Activated CD4-positive, alpha-beta T cell treated with anti-CD3 and anti-CD28 coated beads, Interleukin-2, Interleukin-4, amounts not matched to agents 100 ng/mL and 50 ng/mL, durations not matched to agents 16 hours and 8 hours (primary cell): ENCODE measurements at regions not wholly inside any gene's neighbourhood (a gene's known extent, or its start where the extent isn't known, plus 50 kb on each side); places are given as distances from the start of the nearest gene placed in this dataset.
A peak's percentile ranks its signal among the peaks of the same experiment; 100 is the strongest.
"Not testable (repeated sequence)": the region's sequence is repeated elsewhere in the genome, so short reads cannot be mapped to it uniquely, and the experiment has no call there.

Experiments used
- DNase-seq: peaks from one replicate; pipeline ENCODE4 v3.0.0-alpha.2; 2020; ENCODE audit warnings: low spot score

GRCh38 chr9:109599131-109599530 is 101.0 kb upstream of the PTPN3 start:
- no peak for DNase-seq

GRCh38 chr9:109599711-109600110 is 101.6 kb upstream of the PTPN3 start:
- DNase-seq = no peak

GRCh38 chr9:109600142-109600541 is 102.0 kb upstream of the PTPN3 start:
- no peak for DNase-seq

GRCh38 chr9:109601181-109601580 is 103.1 kb upstream of the PTPN3 start:
- DNase-seq = no peak

- DNase-seq = no peak
These were observed 104.9 kb upstream of the PTPN3 start for GRCh38 chr9:109602987-109603386.

GRCh38 chr9:109604131-109604530 is 106.0 kb upstream of the PTPN3 start:
- DNase-seq = no peak

- DNase-seq = no peak
These were observed 106.7 kb upstream of the PTPN3 start for GRCh38 chr9:109604781-109605180.

- DNase-seq = no peak
These were observed 111.0 kb upstream of the PTPN3 start for GRCh38 chr9:109609060-109609459.

GRCh38 chr9:109616571-109617120 is 118.5 kb upstream of the PTPN3 start:
- DNase-seq = no peak

GRCh38 chr9:109619310-109619709 is 121.2 kb upstream of the PTPN3 start:
- DNase-seq = no peak

- no peak for DNase-seq
These were observed 126.0 kb upstream of the PTPN3 start for GRCh38 chr9:109624143-109624542.

- no peak for DNase-seq
These were observed 126.8 kb upstream of the PTPN3 start for GRCh38 chr9:109624896-109625295.

GRCh38 chr9:109627042-109627441 is 128.9 kb upstream of the PTPN3 start:
- no peak for DNase-seq

GRCh38 chr9:109629615-109630014 is 131.5 kb upstream of the PTPN3 start:
- DNase-seq = no peak

GRCh38 chr9:109632817-109633216 is 134.7 kb upstream of the PTPN3 start:
- DNase-seq = no peak

GRCh38 chr9:109639674-109640579 is 140.1 kb upstream of the PALM2AKAP2 start:
- no peak for DNase-seq

GRCh38 chr9:109640580-109641371 is 139.2 kb upstream of the PALM2AKAP2 start:
- no peak for DNase-seq

- DNase-seq = no peak
These were observed 138.7 kb upstream of the PALM2AKAP2 start for GRCh38 chr9:109641372-109641659.

- no peak for DNase-seq
These were observed 127.9 kb upstream of the PALM2AKAP2 start for GRCh38 chr9:109652112-109652511.

GRCh38 chr9:109652971-109653370 is 127.0 kb upstream of the PALM2AKAP2 start:
- DNase-seq = peak; percentile 9

- DNase-seq = no peak
These were observed 126.5 kb upstream of the PALM2AKAP2 start for GRCh38 chr9:109653470-109653869.

- DNase-seq = not testable (repeated sequence)
These were observed 116.0 kb upstream of the PALM2AKAP2 start for GRCh38 chr9:109663978-109664377.

- DNase-seq = not testable (repeated sequence)
These were observed 114.3 kb upstream of the PALM2AKAP2 start for GRCh38 chr9:109665736-109666135.
